HepG2 (cell line): ENCODE measurements at regions not wholly inside any gene's neighbourhood (a gene's known extent, or its start where the extent isn't known, plus 50 kb on each side); places are given as distances from the start of the nearest gene placed in this dataset.
A peak's percentile ranks its signal among the peaks of the same experiment; 100 is the strongest.

ENCODE experiments used
- ATAC-seq: fragments of 200-7000 bp; cut with Tn5 transposase; 3 replicates; pipeline ENCODE4 v1.9.1; 2020; ENCODE audit warnings: mild to moderate bottlenecking, moderate library complexity
- BruUV-seq: library from RNA; stranded (reverse); fragments of 400-500 nt; replicated peaks from 2 replicates; lab custom pipeline; 2021; lab: Mats Ljungman, UMichigan
- CTCF ChIA-PET: fragments of 300-600 bp; formaldehyde crosslinking; extraction: SDS; loops from one replicate; lab custom pipeline; 2021; ENCODE audit warnings: low total read pairs, inconsistent platforms, low intra/inter-chr PET ratio; lab: Yijun Ruan, JAX
- POLR2A ChIA-PET: fragments of 350-600 bp; sonication (Branson Sonifier 250); formaldehyde crosslinking; loops from one replicate; lab custom pipeline; 2020; ENCODE audit warnings: antibody characterized with exemption, inconsistent platforms; lab: Yijun Ruan, JAX
- DNase-seq: peaks from one replicate; pipeline ENCODE4 v3.0.0-alpha.2; 2015; ENCODE audit warnings: low spot score
- FAIRE-seq: peaks from 3 replicates; lab custom pipeline; 2011; peaks lifted over from hg19 to GRCh38; lab: Jason Lieb, UNC
- H2AFZ ChIP-seq: one replicate; pipeline ENCODE4 v1.6.1; 2011; ENCODE audit warnings: low read length, inconsistent platforms
- H3K27ac ChIP-seq: fragments of 300-600 bp; 3 replicates; pipeline ENCODE4 v1.8.0; 2011; ENCODE audit warnings: mixed run types, mild to moderate bottlenecking, mixed read lengths, low read length, inconsistent platforms; ENCODE audit not compliant: insufficient read depth; ENCODE audit errors: extremely low read length
- H3K27me3 ChIP-seq, 2 experiments: fragments of 200-600 bp in 1 of 2; 2 replicates in 1 of 2; 3 replicates in 1 of 2; pipeline versions ENCODE4 v1.6.0 to v1.8.0; 2011; ENCODE audit warnings: low read length in 2 of 2, mild to moderate bottlenecking in 2 of 2, moderate library complexity in 2 of 2, inconsistent platforms in 1 of 2; ENCODE audit not compliant: insufficient read depth in 2 of 2, control insufficient read depth in 1 of 2
- H3K36me3 ChIP-seq, 2 experiments: fragments of 200-600 bp in 1 of 2; replicated peaks in 1 of 2; 2 replicates in 1 of 2; 3 replicates in 1 of 2; pipeline versions ENCODE4 v1.5.1 to v1.8.0; 2011; ENCODE audit warnings: low read length in 2 of 2, inconsistent platforms in 1 of 2; ENCODE audit not compliant: insufficient read depth in 2 of 2, control insufficient read depth in 1 of 2
- H3K4me1 ChIP-seq: 2 replicates; pipeline ENCODE4 v1.5.1; 2012; ENCODE audit warnings: low read length, inconsistent platforms; ENCODE audit not compliant: insufficient read depth
- H3K4me2 ChIP-seq: 2 replicates; pipeline ENCODE4 v1.6.0; 2011; ENCODE audit warnings: low read depth, low read length, inconsistent platforms
- H3K4me3 ChIP-seq, 3 experiments: fragments of 200-600 bp in 1 of 3; sonication (generic), shearing (Covaris generic) in 1 of 3; replicated peaks in 1 of 3; 2 replicates each; pipeline ENCODE4 v1.5.1; 2011 to 2016; ENCODE audit warnings: low read length in 3 of 3, inconsistent platforms in 2 of 3, low read depth in 2 of 3, mild to moderate bottlenecking in 2 of 3, control low read depth in 1 of 3, mixed read lengths in 1 of 3; ENCODE audit not compliant: insufficient read depth in 1 of 3
- H3K79me2 ChIP-seq: one replicate; pipeline ENCODE4 v1.6.1; 2011; ENCODE audit warnings: low read length, inconsistent platforms; ENCODE audit not compliant: insufficient read depth
- H3K9ac ChIP-seq: 2 replicates; pipeline ENCODE4 v1.6.0; 2011; ENCODE audit warnings: mild to moderate bottlenecking, low read depth, low read length, inconsistent platforms; ENCODE audit not compliant: insufficient read depth
- H3K9me3 ChIP-seq: 2 replicates; pipeline ENCODE4 v1.5.1; 2012; ENCODE audit warnings: mild to moderate bottlenecking, low read length
- H4K20me1 ChIP-seq: 2 replicates; pipeline ENCODE4 v1.6.0; 2011; ENCODE audit warnings: inconsistent platforms, mild to moderate bottlenecking, low read length, moderate library complexity; ENCODE audit not compliant: insufficient read depth
- CEBPB ChIP-seq: IDR thresholded peaks from 2 replicates; pipeline ENCODE4 v1.6.1; 2011; ENCODE audit warnings: low read depth, low read length, improper control_type of control experiment, borderline replicate concordance
- MLX ChIP-seq: IDR thresholded peaks from 2 replicates; pipeline ENCODE4 v1.6.1; 2016
- MYPOP ChIP-seq: sonication (generic); formaldehyde crosslinking; IDR thresholded peaks from 2 replicates; pipeline ENCODE4 v1.8.1; 2023; ENCODE audit warnings: mild to moderate bottlenecking, moderate library complexity, missing genetic modification reagents
- NKX3-1 ChIP-seq: sonication (generic); formaldehyde crosslinking; IDR thresholded peaks from 2 replicates; pipeline ENCODE4 v1.5.0; 2020; ENCODE audit warnings: missing genetic modification reagents
- TCF7 ChIP-seq: sonication (generic); IDR thresholded peaks from 2 replicates; pipeline ENCODE4 v1.6.1; 2016; ENCODE audit warnings: antibody characterized with exemption, low read depth
- THRA ChIP-seq: sonication (generic); formaldehyde crosslinking; IDR thresholded peaks from 2 replicates; pipeline ENCODE4 v1.4.0; 2020; ENCODE audit warnings: missing genetic modification reagents, borderline replicate concordance
- WGBS: methylation state at CpG from one replicate; pipeline ENCODE4 v1.1.6; 2017; ENCODE audit warnings: low lambda C conversion rate; 5-methylcytosine and 5-hydroxymethylcytosine counted together
- in situ Hi-C: cut with HindIII; loops from 2 replicates; pipeline ENCODE4 v1.10.0; 2017; ENCODE audit warnings: low pct_unique_long_range_greater_than_20kb; ENCODE audit not compliant: extremely low pct_ligation_motif_present
- intact Hi-C: fragments of 100-400 bp; cut with micrococcal nuclease; formaldehyde crosslinking; loops from one replicate; pipeline ENCODE4 v1.10.0; 2022; ENCODE audit not compliant: unreplicated experiment

- Histone ChIP-seq H4K20me1 (no peaks in the 10 kb centered on the region), H3K9me3 (no peaks in the 10 kb centered on the region), H3K9ac (no peak overlapping the region), H2AFZ (no peak overlapping the region), H3K27me3 (no peaks in the 10 kb centered on the region), H3K4me2 (no peak overlapping the region), H3K79me2 (no peaks in the 10 kb centered on the region), H3K27ac (no peak overlapping the region), H3K4me3 (no peak overlapping the region), H3K4me1 (no peaks in the 10 kb centered on the region), H3K36me3 (no peaks in the 10 kb centered on the region)
- WGBS = 9% methylated on average over 2 of the region's 2 CpGs
- ChIA-PET POLR2A (no interaction called here), CTCF (no interaction called here)
- FAIRE-seq = no peak
- in situ Hi-C loops = no loop called here
- no peak for DNase-seq
- ATAC-seq = 0 out of 3 replicates have a peak, but pooled peaks have one; percentile 31
- TF ChIP-seq MLX (CRISPR knock-in tag) = no peak
- TF ChIP-seq TCF7 = no peak
- TF ChIP-seq MYPOP (CRISPR knock-in tag) = no peak
- TF ChIP-seq NKX3-1 (CRISPR knock-in tag) = no peak
- TF ChIP-seq, all 625 proteins: peak for 0
- intact Hi-C loops = no loop called here
- no TSS peak for BruUV-seq
Observed at GRCh38 chr6:92159046-92159445, 1260.3 kb downstream of the EPHA7 start.

GRCh38 chr6:92150553-92150952 lies 1268.8 kb downstream of the EPHA7 start:
- Histone ChIP-seq H4K20me1 (no peaks in the 10 kb centered on the region), H2AFZ (no peak overlapping the region), H3K9ac (no peak overlapping the region), H3K36me3 (no peaks in the 10 kb centered on the region), H3K4me2 (no peak overlapping the region), H3K27ac (no peak overlapping the region), H3K4me1 (no peaks in the 10 kb centered on the region), H3K9me3 (no peaks in the 10 kb centered on the region), H3K4me3 (no peak overlapping the region), H3K27me3 (no peaks in the 10 kb centered on the region), H3K79me2 (no peaks in the 10 kb centered on the region)
- DNase-seq (no peak), FAIRE-seq (no peak), ATAC-seq (no peak)
- intact Hi-C loops (no loop called here), in situ Hi-C loops (no loop called here)
- TF ChIP-seq CEBPB (peak; percentile 36; the same call in 1 of the 2 replicates), THRA (CRISPR knock-in tag) (no peak)
- ChIA-PET POLR2A (no interaction called here), CTCF (no interaction called here)
- BruUV-seq = no TSS peak
